22Rv1 (cell line): ENCODE measurements at regions not wholly inside any gene's neighbourhood (a gene's known extent, or its start where the extent isn't known, plus 50 kb on each side); places are given as distances from the start of the nearest gene placed in this dataset.
A peak's percentile ranks its signal among the peaks of the same experiment; 100 is the strongest.

Experiments used
- H3K27ac ChIP-seq: fragments of 450-650 bp; 2 replicates; pipeline ENCODE4 v1.5.1; 2017
- ZFX ChIP-seq: fragments of 450-650 bp; IDR thresholded peaks from 2 replicates; pipeline ENCODE4 v1.6.1; 2017; ENCODE audit warnings: antibody characterized with exemption, borderline replicate concordance
- TF ChIP-seq, protein P1 (sequence below): fragments of 450-650 bp; IDR thresholded peaks from 2 replicates; pipeline ENCODE4 v1.5.1; 2017; ENCODE audit warnings: mild to moderate bottlenecking

DNA sequence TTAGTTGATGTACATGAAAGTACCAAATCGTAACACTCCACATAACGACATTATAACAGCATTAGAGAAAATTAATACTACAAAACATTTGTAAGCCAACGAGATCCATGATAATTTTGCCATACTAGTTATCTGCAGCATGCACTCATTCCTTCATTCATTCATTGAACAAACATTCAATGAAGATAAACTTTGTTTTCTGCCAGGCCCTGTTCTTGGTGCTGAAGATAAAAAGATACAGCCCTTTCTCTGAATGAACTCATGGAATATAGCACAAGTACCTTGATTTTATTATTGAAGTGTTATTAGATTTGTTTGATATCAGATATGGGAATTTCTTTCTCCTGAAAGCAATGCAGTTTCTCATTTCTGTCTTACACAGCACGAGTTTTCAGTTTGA is 524.0 kb downstream of the TFAP2A start:
- TF ChIP-seq ZFX, result no peak
- TF ChIP-seq, protein P1, sequence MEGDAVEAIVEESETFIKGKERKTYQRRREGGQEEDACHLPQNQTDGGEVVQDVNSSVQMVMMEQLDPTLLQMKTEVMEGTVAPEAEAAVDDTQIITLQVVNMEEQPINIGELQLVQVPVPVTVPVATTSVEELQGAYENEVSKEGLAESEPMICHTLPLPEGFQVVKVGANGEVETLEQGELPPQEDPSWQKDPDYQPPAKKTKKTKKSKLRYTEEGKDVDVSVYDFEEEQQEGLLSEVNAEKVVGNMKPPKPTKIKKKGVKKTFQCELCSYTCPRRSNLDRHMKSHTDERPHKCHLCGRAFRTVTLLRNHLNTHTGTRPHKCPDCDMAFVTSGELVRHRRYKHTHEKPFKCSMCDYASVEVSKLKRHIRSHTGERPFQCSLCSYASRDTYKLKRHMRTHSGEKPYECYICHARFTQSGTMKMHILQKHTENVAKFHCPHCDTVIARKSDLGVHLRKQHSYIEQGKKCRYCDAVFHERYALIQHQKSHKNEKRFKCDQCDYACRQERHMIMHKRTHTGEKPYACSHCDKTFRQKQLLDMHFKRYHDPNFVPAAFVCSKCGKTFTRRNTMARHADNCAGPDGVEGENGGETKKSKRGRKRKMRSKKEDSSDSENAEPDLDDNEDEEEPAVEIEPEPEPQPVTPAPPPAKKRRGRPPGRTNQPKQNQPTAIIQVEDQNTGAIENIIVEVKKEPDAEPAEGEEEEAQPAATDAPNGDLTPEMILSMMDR, result no peak
- no peak overlapping the region for H3K27ac ChIP-seq

DNA sequence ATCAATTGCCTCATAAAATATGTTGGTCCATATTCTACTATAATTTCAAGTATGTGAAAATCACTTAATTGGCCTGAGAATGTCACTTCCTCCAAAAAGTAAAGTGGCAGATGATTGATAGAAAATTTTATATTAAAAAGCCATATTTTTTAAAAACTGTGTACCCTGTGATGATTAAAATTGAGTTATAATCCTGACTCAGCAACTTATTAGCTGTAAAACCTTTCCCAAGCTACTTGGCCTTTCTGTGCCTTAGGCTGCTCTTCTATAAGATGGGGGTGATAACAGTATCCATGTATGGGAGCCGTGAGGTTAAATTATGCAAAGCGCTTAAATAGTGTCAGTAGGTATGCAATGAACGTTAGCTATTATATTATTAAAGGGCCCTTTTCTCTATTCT is 524.4 kb downstream of the TFAP2A start:
- TF ChIP-seq, protein P1, result no peak
- no peak for TF ChIP-seq ZFX
- no peak overlapping the region for H3K27ac ChIP-seq

DNA sequence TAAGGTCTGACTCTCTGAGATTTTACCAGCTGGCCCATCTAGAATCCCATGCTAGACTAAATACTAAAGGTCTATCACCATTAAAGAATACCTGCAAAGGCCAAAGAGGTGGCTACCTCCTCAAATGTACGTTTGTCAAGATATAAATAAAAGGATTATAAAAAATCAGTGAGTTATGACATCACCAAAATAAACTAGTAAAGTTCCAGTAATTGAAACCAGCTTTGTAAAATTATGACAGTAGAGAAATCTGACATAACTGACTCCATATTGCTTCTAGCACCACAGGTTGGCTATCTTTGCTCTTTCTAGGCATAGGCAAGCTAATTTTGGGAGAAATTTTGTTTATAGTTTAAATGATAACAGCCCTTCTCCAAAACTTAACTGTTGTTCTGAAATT is 536.3 kb downstream of the TFAP2A start:
- TF ChIP-seq, protein P1, result no peak
- no peak for TF ChIP-seq ZFX
- no peak overlapping the region for H3K27ac ChIP-seq

DNA sequence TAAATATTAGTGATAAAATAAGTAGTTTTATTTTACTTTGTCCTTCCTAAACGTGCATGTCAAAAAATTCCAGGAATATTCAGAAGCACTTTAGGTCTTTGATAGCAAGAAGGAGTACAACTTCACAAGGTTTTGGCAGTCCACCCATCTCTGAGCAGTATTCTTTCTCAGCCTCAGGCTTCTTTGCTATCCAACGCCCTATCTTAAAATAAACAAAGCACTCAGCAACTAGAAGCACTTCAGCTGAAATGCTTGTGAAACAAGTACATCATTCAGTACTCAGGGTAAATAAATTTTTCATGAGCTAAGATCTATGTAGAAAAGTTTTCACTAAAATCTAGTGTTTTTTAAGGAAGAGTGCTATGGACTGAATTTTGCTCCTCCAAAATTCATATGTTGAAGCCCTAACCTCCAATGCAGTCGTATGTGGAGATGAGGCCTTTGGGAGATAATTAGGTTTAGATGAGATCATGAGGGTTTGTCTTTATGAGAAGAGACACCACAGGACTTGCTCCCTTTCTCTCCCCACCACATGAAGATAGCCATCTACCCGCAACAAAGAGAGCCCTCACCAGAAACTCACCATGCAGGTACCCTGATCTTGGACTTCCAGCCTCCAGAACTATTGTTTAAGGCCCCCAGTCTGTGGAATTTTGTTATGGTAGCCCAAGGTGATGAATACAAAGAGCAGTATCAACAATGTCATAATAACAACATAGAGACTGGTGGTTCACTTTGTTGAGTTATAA is 539.1 kb downstream of the TFAP2A start:
- peak overlapping the region; percentile 56 for H3K27ac ChIP-seq
- TF ChIP-seq, protein P1, result no peak
- no peak for TF ChIP-seq ZFX

DNA sequence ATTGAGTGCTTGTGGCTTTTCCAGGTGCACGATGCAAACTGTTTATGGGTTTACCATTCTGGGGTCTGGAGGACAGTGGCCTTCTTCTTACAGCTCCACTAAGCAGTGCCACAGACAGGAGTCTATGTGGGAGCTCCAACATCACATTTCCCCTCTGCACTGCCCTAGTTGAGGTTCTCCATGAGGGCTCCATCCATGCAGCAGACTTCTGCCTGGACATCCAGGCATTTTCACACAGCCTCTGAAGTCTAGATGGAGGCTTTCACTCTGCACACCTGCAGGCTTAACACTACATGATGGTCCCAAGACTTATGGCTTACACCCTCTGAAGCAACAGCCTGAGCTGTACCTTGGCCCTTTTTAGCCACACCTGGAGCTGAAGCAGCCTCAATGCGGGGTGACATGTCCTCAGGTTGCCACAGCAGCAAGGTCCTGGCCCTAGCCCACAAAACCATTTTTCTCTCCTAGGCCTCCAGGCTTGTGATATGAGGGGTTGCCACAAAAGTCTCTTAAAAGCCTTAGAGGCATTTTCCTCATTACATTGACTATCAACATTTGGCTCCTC is 552.2 kb downstream of the TFAP2A start:
- no peak for TF ChIP-seq ZFX
- no peak overlapping the region for H3K27ac ChIP-seq

DNA sequence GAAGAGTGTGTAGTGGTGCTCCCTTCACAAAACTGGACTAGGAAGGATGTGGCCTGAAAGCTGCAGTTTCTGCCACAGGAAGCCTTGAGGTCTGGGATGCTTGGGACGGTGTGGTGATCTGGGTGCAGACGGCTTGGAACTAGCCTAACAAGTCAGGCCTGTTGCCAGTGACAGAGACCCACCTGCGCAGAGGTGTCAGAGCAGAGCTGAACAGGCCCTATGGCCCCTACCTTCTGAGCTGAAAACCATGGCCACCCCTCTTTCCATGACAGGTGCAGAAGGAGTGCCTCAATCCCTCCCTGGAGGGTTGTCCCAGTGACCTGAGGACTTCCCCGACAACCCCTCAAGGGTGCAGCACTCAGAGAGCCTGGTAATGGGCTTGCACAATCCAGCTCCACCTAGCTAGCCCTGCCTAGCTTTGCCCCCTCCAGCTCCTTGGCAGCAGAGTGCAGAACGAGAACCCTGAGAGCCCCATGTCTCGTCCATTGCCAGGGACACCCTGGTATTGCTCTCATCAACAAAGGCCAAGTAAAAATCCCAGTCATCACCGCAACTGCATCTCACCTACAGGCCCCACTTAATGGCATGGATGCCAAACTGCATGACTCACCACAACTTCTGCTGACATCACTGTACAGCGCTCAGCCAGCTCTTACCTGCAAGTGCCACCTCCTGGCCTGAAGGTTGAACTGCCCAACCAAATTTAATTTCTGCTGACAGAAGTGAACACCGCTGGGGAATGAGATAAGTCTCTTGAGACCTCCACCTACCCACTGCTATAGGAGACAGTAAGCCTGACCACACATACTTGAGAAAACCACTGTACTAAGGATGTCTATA is 563.1 kb downstream of the TFAP2A start:
- no peak for TF ChIP-seq ZFX
- TF ChIP-seq, protein P1, result peak; percentile 17; the same call in 1 of the 2 replicates

DNA sequence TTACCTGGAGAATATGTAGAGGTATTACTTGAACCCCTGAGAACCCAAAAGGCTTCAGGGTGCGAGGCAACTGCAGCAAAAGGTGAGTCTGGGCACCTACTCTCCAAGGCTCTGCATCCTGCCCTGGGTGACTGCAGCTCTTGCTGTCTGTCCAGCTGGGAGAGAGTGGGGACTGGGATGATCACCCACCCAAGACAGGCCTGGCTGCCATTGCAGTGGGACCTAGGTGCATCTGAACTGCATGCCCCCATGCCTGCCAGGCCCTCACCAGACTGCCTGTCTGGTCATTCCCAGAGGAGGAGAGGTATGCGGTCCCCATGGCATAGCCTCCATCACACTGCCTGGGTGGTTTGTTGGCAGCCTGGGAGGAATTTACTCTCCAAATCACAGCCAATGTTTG is 563.9 kb downstream of the TFAP2A start:
- TF ChIP-seq ZFX, result no peak
- TF ChIP-seq, protein P1, result no peak

More for the DNA sequence above, 563.1 kb downstream of the TFAP2A start:
- H3K27ac ChIP-seq, result no peak overlapping the region

More for the DNA sequence above, 563.9 kb downstream of the TFAP2A start:
- H3K27ac ChIP-seq, result no peak overlapping the region
